SK-N-SH (cell line): ENCODE measurements at regions not wholly inside any gene's neighbourhood (a gene's known extent, or its start where the extent isn't known, plus 50 kb on each side); places are given as distances from the start of the nearest gene placed in this dataset.

Experiments
- CTCF ChIA-PET: fragments of 300-600, 350-600 bp; formaldehyde crosslinking; extraction: SDS; loops from one replicate; lab custom pipeline; 2021; lab: Yijun Ruan, JAX
- POLR2A ChIA-PET: fragments of 350-600 bp; sonication (Branson Sonifier 250); formaldehyde crosslinking; extraction: SDS; loops from one replicate; lab custom pipeline; 2020; ENCODE audit warnings: antibody characterized with exemption, inconsistent platforms; lab: Yijun Ruan, JAX
- DNase-seq: peaks from one replicate; pipeline ENCODE4 v3.0.0; 2012
- H2AFZ ChIP-seq: fragments of 200-600 bp; sonication (generic); 2 replicates; pipeline ENCODE4 v1.8.1; 2016; ENCODE audit warnings: antibody characterized with exemption, mild to moderate bottlenecking, low read depth
- H3F3A ChIP-seq: fragments of 200-600 bp; sonication (generic); replicated peaks from 2 replicates; pipeline ENCODE3; 2016; ENCODE audit warnings: antibody characterized with exemption, mild to moderate bottlenecking; ENCODE audit not compliant: insufficient read depth
- H3K27ac ChIP-seq, 2 experiments: fragments of 200-500 bp in 1 of 2; fragments of 200-600 bp in 1 of 2; sonication (Bioruptor generic) in 1 of 2; sonication (generic), shearing (Covaris generic) in 1 of 2; 2 replicates each; pipeline versions ENCODE4 v1.5.1 to v1.6.1; 2014 to 2016; ENCODE audit warnings: low read depth in 2 of 2, inconsistent platforms in 1 of 2, low read length in 1 of 2, mild to moderate bottlenecking in 1 of 2, mixed read lengths in 1 of 2
- H3K27me3 ChIP-seq: fragments of 200-600 bp; sonication (generic), shearing (Covaris generic); 2 replicates; pipeline ENCODE4 v1.6.1; 2016; ENCODE audit warnings: mixed run types; ENCODE audit not compliant: insufficient read depth
- H3K36me3 ChIP-seq, 2 experiments: fragments of 200-500 bp in 1 of 2; fragments of 200-600 bp in 1 of 2; sonication (Bioruptor generic) in 1 of 2; sonication (generic) in 1 of 2; replicated peaks in 1 of 2; 2 replicates each; pipeline versions ENCODE3 to v1.5.1; 2014 to 2016; ENCODE audit warnings: low read length in 1 of 2, mild to moderate bottlenecking in 1 of 2; ENCODE audit not compliant: insufficient read depth in 2 of 2, control insufficient read depth in 1 of 2
- H3K4me1 ChIP-seq, 2 experiments: fragments of 200-500 bp in 1 of 2; fragments of 200-600 bp in 1 of 2; sonication (Bioruptor generic) in 1 of 2; sonication (generic), shearing (Covaris generic) in 1 of 2; 2 replicates each; pipeline versions ENCODE4 v1.5.1 to v1.6.1; 2014 to 2016; ENCODE audit warnings: low read depth in 1 of 2, low read length in 1 of 2, mixed run types in 1 of 2; ENCODE audit not compliant: insufficient read depth in 2 of 2, control insufficient read depth in 1 of 2
- H3K4me2 ChIP-seq: fragments of 200-600 bp; sonication (generic), shearing (Covaris generic); 2 replicates; pipeline ENCODE4 v1.6.1; 2017; ENCODE audit warnings: mixed run types
- H3K4me3 ChIP-seq, 2 experiments: fragments of 200-500 bp in 1 of 2; fragments of 200-600 bp in 1 of 2; sonication (Bioruptor generic) in 1 of 2; sonication (generic), shearing (Covaris generic) in 1 of 2; 2 replicates each; pipeline versions ENCODE4 v1.5.1 to v1.8.1; 2014 to 2016; ENCODE audit warnings: low read depth in 2 of 2, inconsistent platforms in 1 of 2, low read length in 1 of 2, mild to moderate bottlenecking in 1 of 2, mixed read lengths in 1 of 2, moderate library complexity in 1 of 2
- H3K79me2 ChIP-seq: fragments of 200-600 bp; sonication (generic); 2 replicates; pipeline ENCODE4 v1.8.1; 2017; ENCODE audit warnings: mild to moderate bottlenecking; ENCODE audit not compliant: insufficient read depth
- H3K9ac ChIP-seq: fragments of 200-600 bp; sonication (generic); 2 replicates; pipeline ENCODE4 v1.6.1; 2017; ENCODE audit warnings: mixed run types
- H3K9me2 ChIP-seq: fragments of 200-600 bp; sonication (generic); 2 replicates; pipeline ENCODE4 v1.6.1; 2017; ENCODE audit warnings: mixed run types
- H3K9me3 ChIP-seq: fragments of 200-600 bp; sonication (generic); 2 replicates; pipeline ENCODE4 v1.6.1; 2017; ENCODE audit warnings: mixed run types, mild to moderate bottlenecking, moderate library complexity
- H4K20me1 ChIP-seq: fragments of 200-600 bp; sonication (generic); 2 replicates; pipeline ENCODE4 v1.6.1; 2017; ENCODE audit warnings: mild to moderate bottlenecking, mixed run types; ENCODE audit not compliant: insufficient read depth
- CTCF ChIP-seq: fragments of 200-600 bp; sonication (generic); IDR thresholded peaks from 2 replicates; pipeline ENCODE4 v1.6.1; 2017; ENCODE audit warnings: antibody characterized with exemption, mild to moderate bottlenecking, moderate library complexity
- EP300 ChIP-seq, 2 experiments: IDR thresholded peaks; 2 replicates each; pipeline versions ENCODE4 v1.4.0 to v1.6.1; 2012; ENCODE audit warnings: borderline replicate concordance in 1 of 2, low read depth in 1 of 2, low read length in 1 of 2
- EZH2phosphoT487 ChIP-seq: fragments of 200-600 bp; sonication (generic); IDR thresholded peaks from 2 replicates; pipeline ENCODE4 v1.6.1; 2017; ENCODE audit warnings: low read depth, mixed run types, mild to moderate bottlenecking, antibody characterized with exemption, moderate library complexity, borderline replicate concordance
- MXI1 ChIP-seq: IDR thresholded peaks from 2 replicates; pipeline ENCODE4 v1.6.1; 2012; ENCODE audit warnings: mild to moderate bottlenecking, low read depth, low read length, improper control_type of control experiment
- NRF1 ChIP-seq: IDR thresholded peaks from 2 replicates; pipeline ENCODE4 v1.6.1; 2012; ENCODE audit warnings: low read depth, mild to moderate bottlenecking, low read length
- PBX3 ChIP-seq: IDR thresholded peaks from 2 replicates; pipeline ENCODE4; 2012
- POLR2AphosphoS5 ChIP-seq: IDR thresholded peaks from 2 replicates; pipeline ENCODE4 v1.6.1; 2012; ENCODE audit warnings: low read depth, low read length
- RCOR1 ChIP-seq: fragments of 150-350 bp; IDR thresholded peaks from 2 replicates; pipeline ENCODE4 v1.6.1; 2017; ENCODE audit warnings: antibody characterized with exemption, low read length
- REST ChIP-seq: IDR thresholded peaks from 2 replicates; pipeline ENCODE4 v1.6.1; 2012; ENCODE audit warnings: mild to moderate bottlenecking, low read depth, low read length, moderate library complexity
- RFX5 ChIP-seq: IDR thresholded peaks from 2 replicates; pipeline ENCODE4 v1.6.1; 2012; ENCODE audit warnings: mild to moderate bottlenecking, improper control_type of control experiment, low read length
- RXRA ChIP-seq: IDR thresholded peaks from 2 replicates; pipeline ENCODE4 v1.4.0; 2012; ENCODE audit warnings: low read depth, mild to moderate bottlenecking, borderline replicate concordance
- SIN3A ChIP-seq: IDR thresholded peaks from 2 replicates; pipeline ENCODE4 v1.6.1; 2012; ENCODE audit warnings: low read depth, mild to moderate bottlenecking, low read length, moderate library complexity, borderline replicate concordance
- SMC3 ChIP-seq: IDR thresholded peaks from 2 replicates; pipeline ENCODE4 v1.6.1; 2012; ENCODE audit warnings: low read depth, low read length, improper control_type of control experiment
- TEAD4 ChIP-seq: IDR thresholded peaks from 2 replicates; pipeline ENCODE4 v1.4.0; 2012; ENCODE audit warnings: mild to moderate bottlenecking, borderline replicate concordance; ENCODE audit not compliant: insufficient read depth
- USF1 ChIP-seq: IDR thresholded peaks from 2 replicates; pipeline ENCODE4 v1.4.0; 2012; ENCODE audit warnings: low read depth, borderline replicate concordance
- ZBTB33 ChIP-seq: IDR thresholded peaks from 2 replicates; pipeline ENCODE4 v1.4.0; 2012; ENCODE audit warnings: low read depth, borderline replicate concordance
- WGBS: methylation state at CpG from one replicate; pipeline ENCODE4 v1.1.6; 2017; ENCODE audit warnings: low lambda C conversion rate; 5-methylcytosine and 5-hydroxymethylcytosine counted together
- TF ChIP-seq, protein P1 (sequence below): IDR thresholded peaks from 2 replicates; pipeline ENCODE4 v1.4.0; 2012; ENCODE audit warnings: low read depth

DNA sequence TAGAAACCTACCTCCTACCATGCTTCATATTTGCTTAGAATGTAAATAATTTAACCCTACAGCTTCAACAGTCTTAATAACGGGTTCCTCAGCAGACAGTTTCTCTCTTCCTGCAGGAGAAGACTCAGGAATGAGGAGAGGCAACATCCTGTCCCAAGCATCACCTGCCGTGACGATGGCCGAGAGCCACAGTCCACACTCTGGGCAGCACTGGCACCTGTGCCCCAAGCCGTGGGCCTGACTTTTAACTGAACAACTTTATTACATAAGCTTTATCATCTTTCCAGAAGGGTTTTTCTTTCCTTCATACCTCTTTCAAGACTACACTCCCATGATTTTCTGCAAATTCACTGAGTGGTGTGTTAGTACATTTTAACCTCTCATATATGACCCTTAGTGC, 856.0 kb downstream of the GALR1 start:
- CTCF ChIA-PET: no interaction called here
- DNase-seq: no peak
- Histone ChIP-seq H4K20me1 (no peaks in the 10 kb centered on the region), H3K4me3 (no peak overlapping the region)
- POLR2A ChIA-PET: no interaction called here
- no peak for TF ChIP-seq USF1
- TF ChIP-seq REST: no peak
- TF ChIP-seq RCOR1: no peak
- no peak for TF ChIP-seq TEAD4
- TF ChIP-seq RXRA: no peak
- TF ChIP-seq, all 33 proteins: peak for 0
- Histone ChIP-seq H3K27ac (no peak overlapping the region), H3K27me3 (no peaks in the 10 kb centered on the region), H3K4me2 (no peak overlapping the region), H3K9me2 (no peaks in the 10 kb centered on the region), H3K79me2 (no peaks in the 10 kb centered on the region), H3K36me3 (no peaks in the 10 kb centered on the region), H3K9ac (no peak overlapping the region), H2AFZ (no peak overlapping the region), H3F3A (no peaks in the 10 kb centered on the region), H3K9me3 (no peaks in the 10 kb centered on the region), H3K4me1 (no peaks in the 10 kb centered on the region)
- 3% methylated on average over 5 of the region's 5 CpGs for WGBS

- DNase-seq: no peak
- Histone ChIP-seq H3K9me2 (no peaks in the 10 kb centered on the region), H3K27ac (no peak overlapping the region), H3K4me1 (no peaks in the 10 kb centered on the region), H3K4me2 (no peak overlapping the region), H4K20me1 (no peaks in the 10 kb centered on the region), H3K9me3 (no peaks in the 10 kb centered on the region), H3K79me2 (no peaks in the 10 kb centered on the region), H3K27me3 (no peaks in the 10 kb centered on the region), H3K9ac (no peak overlapping the region), H2AFZ (no peak overlapping the region), H3F3A (no peaks in the 10 kb centered on the region), H3K4me3 (no peak overlapping the region), H3K36me3 (no peaks in the 10 kb centered on the region)
- POLR2A ChIA-PET: no interaction called here
- CTCF ChIA-PET: no interaction called here
- 30% methylated on average over 8 of the region's 15 CpGs for WGBS
- TF ChIP-seq ZBTB33: no peak
- TF ChIP-seq MXI1: no peak
- TF ChIP-seq CTCF: no peak
- TF ChIP-seq, protein P1, sequence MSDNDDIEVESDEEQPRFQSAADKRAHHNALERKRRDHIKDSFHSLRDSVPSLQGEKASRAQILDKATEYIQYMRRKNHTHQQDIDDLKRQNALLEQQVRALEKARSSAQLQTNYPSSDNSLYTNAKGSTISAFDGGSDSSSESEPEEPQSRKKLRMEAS: no peak
- TF ChIP-seq RFX5: no peak
- no peak for TF ChIP-seq EP300 (IDR thresholded peaks at IDR 0.05; ENCODE audit: borderline replicate concordance in 1 of 2, low read depth in 1 of 2, low read length in 1 of 2)
- TF ChIP-seq EZH2phosphoT487: no peak
- no peak for TF ChIP-seq SIN3A
- TF ChIP-seq POLR2AphosphoS5: no peak
- TF ChIP-seq PBX3: no peak
- TF ChIP-seq NRF1: no peak
- TF ChIP-seq SMC3: no peak
Measured at GRCh38 chr18:78106946-78107345, 857.3 kb downstream of the GALR1 start.
